GM19468 (cell line): ENCODE measurements at regions not wholly inside any gene's neighbourhood (a gene's known extent, or its start where the extent isn't known, plus 50 kb on each side); places are given as distances from the start of the nearest gene placed in this dataset.

Source experiments
- ATAC-seq: cut with Tn5 transposase; IDR thresholded peaks from one replicate; pipeline ENCODE4 v1.9.1; 2021; ENCODE audit warnings: mild to moderate bottlenecking, moderate library complexity, moderate number of reproducible peaks; ENCODE audit not compliant: unreplicated experiment; ENCODE audit errors: extremely low read depth

GRCh38 chr1:108017698-108018097, 52.7 kb upstream of the VAV3 start:
- ATAC-seq, result no peak

GRCh38 chr1:108016451-108016920, 51.5 kb upstream of the VAV3 start:
- no peak for ATAC-seq
